H9 (cell line): ENCODE measurements at regions not wholly inside any gene's neighbourhood (a gene's known extent, or its start where the extent isn't known, plus 50 kb on each side); places are given as distances from the start of the nearest gene placed in this dataset.

Source experiments
- DNase-seq: peaks from one replicate; pipeline ENCODE4 v3.0.0-alpha.2; 2017
- H2AFZ ChIP-seq: one replicate; pipeline ENCODE4 v1.6.1; 2013; ENCODE audit warnings: mild to moderate bottlenecking, low read length, control low read depth, moderate library complexity
- H2AK5ac ChIP-seq: 2 replicates; pipeline ENCODE4 v1.6.1; 2013; ENCODE audit warnings: low read length, control low read depth, mixed read lengths; ENCODE audit not compliant: insufficient read length
- H2BK120ac ChIP-seq: one replicate; pipeline ENCODE4 v1.6.1; 2013; ENCODE audit warnings: low read depth, mild to moderate bottlenecking, low read length, control low read depth, inconsistent platforms; ENCODE audit not compliant: poor library complexity, severe bottlenecking
- H2BK12ac ChIP-seq: 2 replicates; pipeline ENCODE4 v1.6.1; 2013; ENCODE audit warnings: low read length, control low read depth, mixed read lengths, low read depth; ENCODE audit not compliant: insufficient read length
- H2BK15ac ChIP-seq: 2 replicates; pipeline ENCODE4 v1.6.1; 2013; ENCODE audit warnings: low read depth, low read length, control low read depth
- H2BK20ac ChIP-seq: one replicate; pipeline ENCODE4 v1.6.1; 2013; ENCODE audit warnings: low read depth, mild to moderate bottlenecking, low read length, control low read depth, inconsistent platforms; ENCODE audit not compliant: poor library complexity, severe bottlenecking
- H2BK5ac ChIP-seq: 2 replicates; pipeline ENCODE4 v1.6.1; 2013; ENCODE audit warnings: low read length, control low read depth, mixed read lengths; ENCODE audit not compliant: insufficient read length
- H3K14ac ChIP-seq: 2 replicates; pipeline ENCODE4 v1.6.1; 2013; ENCODE audit warnings: low read length, control low read depth; ENCODE audit not compliant: insufficient read depth
- H3K18ac ChIP-seq: 2 replicates; pipeline ENCODE4 v1.6.1; 2013; ENCODE audit warnings: low read depth, mild to moderate bottlenecking, mixed read lengths, low read length, control low read depth; ENCODE audit not compliant: insufficient read length
- H3K23ac ChIP-seq: 2 replicates; pipeline ENCODE4 v1.6.1; 2013; ENCODE audit warnings: low read length, control low read depth, mixed read lengths, low read depth; ENCODE audit not compliant: insufficient read length
- H3K23me2 ChIP-seq: 2 replicates; pipeline ENCODE4 v1.6.1; 2013; ENCODE audit warnings: low read depth, mild to moderate bottlenecking, mixed read lengths, low read length, control low read depth; ENCODE audit not compliant: insufficient read length, poor library complexity, severe bottlenecking
- H3K27ac ChIP-seq: 2 replicates; pipeline ENCODE4 v1.5.1; 2013; ENCODE audit warnings: low read length, control low read depth, mixed read lengths, low read depth; ENCODE audit not compliant: insufficient read length
- H3K27me3 ChIP-seq: 2 replicates; pipeline ENCODE4 v1.6.1; 2013; ENCODE audit warnings: low read length, control low read depth, inconsistent platforms; ENCODE audit not compliant: insufficient read depth
- H3K4ac ChIP-seq: 2 replicates; pipeline ENCODE4 v1.6.1; 2013; ENCODE audit warnings: low read depth, mild to moderate bottlenecking, control low read depth, inconsistent platforms, low read length, moderate library complexity
- H3K4me1 ChIP-seq: 2 replicates; pipeline ENCODE4 v1.6.1; 2013; ENCODE audit warnings: low read length, control low read depth, inconsistent platforms; ENCODE audit not compliant: insufficient read depth
- H3K4me2 ChIP-seq: 2 replicates; pipeline ENCODE4 v1.6.1; 2013; ENCODE audit warnings: low read length, control low read depth, mixed read lengths; ENCODE audit not compliant: insufficient read length, insufficient read depth
- H3K56ac ChIP-seq: 2 replicates; pipeline ENCODE4 v1.6.1; 2013; ENCODE audit warnings: low read depth, mild to moderate bottlenecking, mixed read lengths, low read length, control low read depth; ENCODE audit not compliant: insufficient read length
- H3K79me1 ChIP-seq: 2 replicates; pipeline ENCODE4 v1.6.1; 2013; ENCODE audit warnings: low read depth, mild to moderate bottlenecking, moderate library complexity, low read length, control low read depth, inconsistent platforms; ENCODE audit not compliant: insufficient read depth, poor library complexity, severe bottlenecking
- H3K79me2 ChIP-seq: 2 replicates; pipeline ENCODE4 v1.6.1; 2013; ENCODE audit warnings: low read length, control low read depth, inconsistent platforms; ENCODE audit not compliant: insufficient read depth
- H3K9ac ChIP-seq: 2 replicates; pipeline ENCODE4 v1.6.1; 2013; ENCODE audit warnings: low read length, control low read depth, mixed read lengths; ENCODE audit not compliant: insufficient read length; ENCODE audit errors: extremely low read depth
- H3K9me3 ChIP-seq: one replicate; pipeline ENCODE4 v1.6.1; 2013; ENCODE audit warnings: low read depth, low read length, inconsistent platforms; ENCODE audit not compliant: control insufficient read depth
- H3T11ph ChIP-seq: one replicate; pipeline ENCODE4 v1.6.1; 2013; ENCODE audit warnings: mild to moderate bottlenecking, low read length, control low read depth, inconsistent platforms
- H4K20me1 ChIP-seq: one replicate; pipeline ENCODE4 v1.6.1; 2013; ENCODE audit not compliant: control insufficient read depth, insufficient read length, insufficient read depth
- H4K5ac ChIP-seq: 2 replicates; pipeline ENCODE4 v1.6.1; 2013; ENCODE audit warnings: low read depth, mild to moderate bottlenecking, mixed read lengths, low read length, control low read depth; ENCODE audit not compliant: insufficient read length
- H4K8ac ChIP-seq: replicated peaks from 2 replicates; pipeline ENCODE4 v1.6.1; 2013; ENCODE audit warnings: low read length, control low read depth, mixed read lengths, low read depth; ENCODE audit not compliant: insufficient read length
- H4K91ac ChIP-seq: 2 replicates; pipeline ENCODE4 v1.6.1; 2013; ENCODE audit warnings: low read depth, mild to moderate bottlenecking, moderate library complexity, mixed read lengths, low read length, control low read depth; ENCODE audit not compliant: insufficient read length
- H3K27ac Mint-ChIP-seq, 3 experiments: 2 replicates in 2 of 3; 3 replicates in 1 of 3; pipeline ENCODE4 v1.8.0; 2020 to 2021; ENCODE audit warnings: mixed read lengths in 3 of 3, mild to moderate bottlenecking in 1 of 3, moderate library complexity in 1 of 3
- H3K27me3 Mint-ChIP-seq: 2 replicates; pipeline ENCODE4 v1.8.0; 2021; ENCODE audit warnings: low read depth, mild to moderate bottlenecking, moderate library complexity, mixed read lengths
- H3K36me3 Mint-ChIP-seq, 3 experiments: 2 replicates in 2 of 3; 3 replicates in 1 of 3; pipeline ENCODE4 v1.8.0; 2020 to 2021; ENCODE audit warnings: low read depth in 3 of 3, mixed read lengths in 3 of 3; ENCODE audit not compliant: insufficient read depth in 1 of 3
- H3K4me1 Mint-ChIP-seq, 2 experiments: 2 replicates each; pipeline ENCODE4 v1.8.0; 2020; ENCODE audit warnings: mixed read lengths in 2 of 2
- H3K4me3 Mint-ChIP-seq, 2 experiments: 2 replicates in 1 of 2; 3 replicates in 1 of 2; pipeline ENCODE4 v1.8.0; 2020 to 2021; ENCODE audit warnings: mild to moderate bottlenecking in 2 of 2, mixed read lengths in 2 of 2, moderate library complexity in 1 of 2
- H3K9me3 Mint-ChIP-seq, 2 experiments: 2 replicates in 1 of 2; 3 replicates in 1 of 2; pipeline ENCODE4 v1.8.0; 2020; ENCODE audit warnings: mild to moderate bottlenecking in 2 of 2, mixed read lengths in 2 of 2, moderate library complexity in 1 of 2
- CTCF ChIP-seq: fragments of 200-600 bp; sonication (generic); conservative IDR thresholded peaks from 3 replicates; pipeline ENCODE4 v1.8.0; 2021; ENCODE audit warnings: antibody characterized with exemption, mild to moderate bottlenecking
- WGBS: extraction: QIAGEN DNeasy Blood & Tissue Kit; methylation state at CpG from one replicate; pipeline ENCODE4 v1.1.7; 2013; ENCODE audit warnings: missing lambda C conversion rate, low lambda C conversion rate, mixed read lengths; ENCODE audit not compliant: insufficient read length; ENCODE audit errors: extremely low coverage; 5-methylcytosine and 5-hydroxymethylcytosine counted together

DNA sequence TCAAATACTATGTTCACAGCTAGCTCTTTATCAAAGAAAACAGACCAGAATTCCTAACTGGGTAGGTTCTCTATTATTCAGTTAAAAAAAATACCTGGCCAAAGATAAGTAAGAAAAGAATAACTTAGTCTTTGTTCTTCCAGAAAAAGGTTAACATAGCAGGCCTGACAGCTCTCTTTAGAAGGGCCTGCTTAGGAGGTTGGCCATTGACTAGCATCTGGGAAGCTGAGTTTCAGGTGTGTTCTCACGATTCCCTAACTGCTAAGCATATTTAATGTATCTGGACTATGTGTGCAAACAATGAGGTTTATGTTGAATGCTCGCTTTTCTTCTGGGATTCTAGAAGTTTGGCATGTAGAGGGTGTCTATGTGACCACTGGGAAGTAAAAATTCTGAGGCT, 618.9 kb downstream of the HACE1 start:
- Histone ChIP-seq H2BK12ac (no peak overlapping the region), H3K14ac (no peak overlapping the region), H3K79me1 (no peaks in the 10 kb centered on the region), H3K9ac (no peak overlapping the region), H2BK120ac (no peak overlapping the region), H3K27ac (no peak overlapping the region), H3K4me1 (no peaks in the 10 kb centered on the region), H3T11ph (no peak overlapping the region), H4K8ac (no peak overlapping the region), H4K91ac (no peak overlapping the region), H2BK20ac (no peak overlapping the region), H3K4ac (no peak overlapping the region), H2BK5ac (no peak overlapping the region), H3K23ac (no peak overlapping the region), H2AFZ (no peak overlapping the region), H4K5ac (no peak overlapping the region), H3K27me3 (no peaks in the 10 kb centered on the region), H3K79me2 (no peaks in the 10 kb centered on the region), H3K56ac (no peak overlapping the region), H3K23me2 (no peaks in the 10 kb centered on the region), H3K9me3 (no peaks in the 10 kb centered on the region), H3K4me2 (no peak overlapping the region), H3K18ac (no peak overlapping the region), H2BK15ac (no peak overlapping the region), H4K20me1 (no peaks in the 10 kb centered on the region), H2AK5ac (no peak overlapping the region)
- WGBS, result no CpG with 5 or more reads among the region's 2 CpGs
- no peaks in the 10 kb centered on the region for H3K4me1 Mint-ChIP-seq
- no peak for DNase-seq
- no peak for TF ChIP-seq CTCF
- no peaks in the 10 kb centered on the region for H3K36me3 Mint-ChIP-seq
- H3K9me3 Mint-ChIP-seq, result no peaks in the 10 kb centered on the region; a peak in 1 of 5 replicates
- H3K4me3 Mint-ChIP-seq, result no peak overlapping the region
- peaks cover 59% of the 10 kb centered on the region for H3K27me3 Mint-ChIP-seq
- no peak overlapping the region for H3K27ac Mint-ChIP-seq
